CD14-positive monocyte (primary cell): ENCODE measurements at regions not wholly inside any gene's neighbourhood (a gene's known extent, or its start where the extent isn't known, plus 50 kb on each side); places are given as distances from the start of the nearest gene placed in this dataset.

ENCODE experiments used
- DNase-seq, 3 donors: peaks; one replicate each; pipeline ENCODE4 v3.0.0-alpha.2; 2011 to 2022
- H2AFZ ChIP-seq: 2 replicates; pipeline ENCODE4 v1.6.0; 2012; ENCODE audit warnings: mild to moderate bottlenecking, low read depth, low read length, inconsistent platforms; ENCODE audit not compliant: insufficient read depth, poor library complexity, severe bottlenecking
- H3K27ac ChIP-seq, 2 donors: 1 replicate in 1 of 2; 2 replicates in 1 of 2; pipeline ENCODE4 v1.5.1; 2012 to 2013; ENCODE audit warnings: low read length in 2 of 2, control low read depth in 1 of 2, inconsistent platforms in 1 of 2, low read depth in 1 of 2, mild to moderate bottlenecking in 1 of 2
- H3K27me3 ChIP-seq, 2 donors: one replicate each; pipeline versions ENCODE4 v1.6.0 to v1.6.1; 2011 to 2013; ENCODE audit warnings: low read length in 2 of 2; ENCODE audit not compliant: control insufficient read depth in 2 of 2, insufficient read depth in 2 of 2
- H3K36me3 ChIP-seq, 2 donors: replicated peaks in 1 of 2; 1 replicate in 1 of 2; 2 replicates in 1 of 2; pipeline versions ENCODE4 v1.5.1 to v1.6.1; 2012 to 2013; ENCODE audit warnings: low read length in 2 of 2, control low read depth in 1 of 2, inconsistent platforms in 1 of 2, mild to moderate bottlenecking in 1 of 2; ENCODE audit not compliant: insufficient read depth in 2 of 2, control insufficient read depth in 1 of 2
- H3K4me1 ChIP-seq, 2 donors: 1 replicate in 1 of 2; 2 replicates in 1 of 2; pipeline versions ENCODE4 v1.5.1 to v1.6.1; 2012 to 2013; ENCODE audit warnings: low read length in 2 of 2, control low read depth in 1 of 2, inconsistent platforms in 1 of 2, mild to moderate bottlenecking in 1 of 2, moderate library complexity in 1 of 2; ENCODE audit not compliant: insufficient read depth in 2 of 2, control insufficient read depth in 1 of 2
- H3K4me2 ChIP-seq: replicated peaks from 2 replicates; pipeline ENCODE3; 2012; ENCODE audit warnings: low read length, moderate library complexity, mild to moderate bottlenecking; ENCODE audit not compliant: poor library complexity, severe bottlenecking; ENCODE audit errors: extremely low read depth
- H3K4me3 ChIP-seq, 3 experiments: fragments of 200-600 bp in 1 of 3; sonication (generic) in 1 of 3; replicated peaks in 1 of 3; 1 replicate in 2 of 3; 2 replicates in 1 of 3; pipeline ENCODE4 v1.5.1; 2011 to 2013; ENCODE audit warnings: low read length in 3 of 3, mild to moderate bottlenecking in 3 of 3, control low read depth in 2 of 3, low read depth in 2 of 3, inconsistent platforms in 1 of 3, moderate library complexity in 1 of 3
- H3K79me2 ChIP-seq: 2 replicates; pipeline ENCODE4 v1.6.0; 2012; ENCODE audit warnings: mild to moderate bottlenecking, control low read depth, inconsistent platforms, low read length, moderate library complexity; ENCODE audit not compliant: insufficient read depth
- H3K9ac ChIP-seq: 2 replicates; pipeline ENCODE4 v1.6.0; 2017; ENCODE audit warnings: low read length, mild to moderate bottlenecking; ENCODE audit not compliant: insufficient read depth, poor library complexity, severe bottlenecking
- H3K9me3 ChIP-seq, 2 donors: replicated peaks in 1 of 2; 1 replicate in 1 of 2; 2 replicates in 1 of 2; pipeline versions ENCODE4 v1.5.1 to v1.6.1; 2012 to 2013; ENCODE audit warnings: low read length in 2 of 2, control low read depth in 1 of 2; ENCODE audit not compliant: control insufficient read depth in 1 of 2, insufficient read depth in 1 of 2
- H4K20me1 ChIP-seq: 2 replicates; pipeline ENCODE4 v1.6.0; 2012; ENCODE audit warnings: mild to moderate bottlenecking, low read length, control low read depth, moderate library complexity; ENCODE audit not compliant: insufficient read depth
- H3K27ac Mint-ChIP-seq, 7 donors: one replicate each; pipeline ENCODE4 v1.8.0; 2020; ENCODE audit warnings: mild to moderate bottlenecking in 7 of 7, mixed read lengths in 7 of 7, moderate library complexity in 6 of 7, inconsistent platforms in 2 of 7
- H3K27me3 Mint-ChIP-seq, 3 donors: one replicate each; pipeline ENCODE4 v1.8.0; 2021 to 2022; ENCODE audit warnings: low read depth in 3 of 3, mild to moderate bottlenecking in 3 of 3, mixed read lengths in 3 of 3, moderate library complexity in 3 of 3, inconsistent platforms in 1 of 3
- H3K36me3 Mint-ChIP-seq, 2 donors: one replicate each; pipeline ENCODE4 v1.8.0; 2020; ENCODE audit warnings: mixed read lengths in 2 of 2, inconsistent platforms in 1 of 2, mild to moderate bottlenecking in 1 of 2
- H3K4me1 Mint-ChIP-seq: one replicate; pipeline ENCODE4 v1.8.0; 2020; ENCODE audit warnings: mild to moderate bottlenecking, mixed read lengths
- H3K4me3 Mint-ChIP-seq, 2 donors: one replicate each; pipeline ENCODE4 v1.8.0; 2020; ENCODE audit warnings: mild to moderate bottlenecking in 2 of 2, mixed read lengths in 2 of 2, moderate library complexity in 1 of 2
- H3K9me3 Mint-ChIP-seq, 7 donors: one replicate each; pipeline ENCODE4 v1.8.0; 2020 to 2022; ENCODE audit warnings: mixed read lengths in 7 of 7, mild to moderate bottlenecking in 6 of 7, moderate library complexity in 6 of 7, inconsistent platforms in 2 of 7
- CTCF ChIP-seq: fragments of 200-600 bp; IDR thresholded peaks from one replicate; pipeline ENCODE4 v1.8.0; 2022; ENCODE audit warnings: antibody characterized with exemption, mild to moderate bottlenecking
- WGBS: methylation state at CpG from one replicate; pipeline ENCODE4 v1.1.5; 2013; ENCODE audit warnings: missing lambda C conversion rate; ENCODE audit not compliant: insufficient coverage; 5-methylcytosine and 5-hydroxymethylcytosine counted together
- intact Hi-C, 2 donors: fragments of 100-400 bp; cut with micrococcal nuclease; formaldehyde crosslinking; loops; one replicate each; pipeline versions ENCODE4 v1.15.0 to v1.15.1; 2023

DNA sequence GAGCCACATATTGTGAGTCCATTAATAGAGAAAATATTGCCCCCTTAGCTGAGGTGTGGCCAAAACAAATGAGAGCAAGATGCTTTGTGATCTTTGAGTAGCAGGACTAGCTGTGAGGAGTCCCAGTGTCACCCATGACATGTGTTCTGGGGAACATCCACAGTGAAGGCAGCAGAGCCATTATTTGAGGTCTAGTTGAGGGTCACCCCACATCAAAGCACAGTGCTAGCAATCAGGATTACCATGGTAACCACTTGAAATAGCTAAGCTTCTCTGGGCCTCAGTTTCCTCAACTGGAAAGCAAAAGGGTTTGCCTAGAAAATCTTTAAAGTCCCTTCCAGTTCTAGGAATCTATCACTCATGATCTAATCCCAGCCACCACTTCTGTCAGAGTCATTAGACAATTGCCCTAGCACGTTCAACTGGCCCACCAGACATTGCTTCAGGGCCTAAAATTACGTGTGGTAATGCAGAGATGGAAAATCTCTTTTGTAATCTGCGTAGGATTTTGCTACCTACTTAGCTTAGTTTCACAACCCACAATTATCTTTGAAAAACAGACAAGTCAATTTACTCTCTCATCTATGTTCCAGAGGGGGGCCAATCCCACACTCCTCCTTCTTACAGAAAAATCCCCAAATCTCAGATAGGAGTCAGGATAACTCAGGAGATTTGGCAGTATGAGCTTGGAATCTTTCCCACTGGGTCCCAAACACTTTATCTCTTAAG, 251.2 kb upstream of the EGLN3 start:
- no peak for DNase-seq
- Mint-ChIP-seq H3K9me3 (peaks cover 5 to 7% (median 6%) of the 10 kb centered on the region in 7 donors), H3K27ac (no peak overlapping the region), H3K36me3 (no peaks in the 10 kb centered on the region), H3K27me3 (peaks cover 15 to 46% (median 26%) of the 10 kb centered on the region in 3 donors), H3K4me3 (no peak overlapping the region), H3K4me1 (peaks cover 5% of the 10 kb centered on the region)
- H2AFZ ChIP-seq: no peak overlapping the region
- H3K27me3 ChIP-seq: peaks cover 26 to 37% of the 10 kb centered on the region in 2 donors
- no peak overlapping the region for H3K4me2 ChIP-seq
- no peak overlapping the region for H3K9ac ChIP-seq
- no peak for TF ChIP-seq CTCF
- intact Hi-C loops: no loop called here
- no peak overlapping the region for H3K27ac ChIP-seq
- no peaks in the 10 kb centered on the region for H3K36me3 ChIP-seq
- H3K79me2 ChIP-seq: no peaks in the 10 kb centered on the region
- H4K20me1 ChIP-seq: no peaks in the 10 kb centered on the region
- no peaks in the 10 kb centered on the region for H3K4me1 ChIP-seq
- no CpG with 5 or more reads among the region's 3 CpGs for WGBS
- H3K9me3 ChIP-seq: no peaks in the 10 kb centered on the region
- no peak overlapping the region for H3K4me3 ChIP-seq

DNA sequence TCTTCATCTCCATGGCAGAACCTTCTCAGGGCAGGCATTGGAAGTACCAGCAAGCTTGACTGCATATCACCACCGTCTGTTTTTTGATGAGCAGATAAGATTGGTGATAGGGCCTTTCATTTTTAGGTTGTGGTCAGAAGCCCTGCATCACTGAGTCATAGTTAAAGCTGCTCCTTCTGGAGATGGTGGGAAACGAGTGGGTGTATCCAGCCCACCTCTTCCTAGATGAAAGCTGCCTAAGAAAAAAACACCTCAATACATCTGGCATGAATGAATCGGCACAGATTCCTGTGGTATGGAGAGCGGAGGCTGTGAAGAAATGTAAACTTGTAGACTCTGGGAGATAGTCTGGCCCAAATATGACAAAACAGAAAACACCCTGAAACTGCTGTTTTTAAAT, 248.7 kb upstream of the EGLN3 start:
- H3K36me3 Mint-ChIP-seq: no peaks in the 10 kb centered on the region
- Histone ChIP-seq H3K4me3 (no peak overlapping the region), H3K4me1 (no peaks in the 10 kb centered on the region), H3K27ac (no peak overlapping the region), H3K27me3 (peaks cover 29 to 31% of the 10 kb centered on the region in 2 donors), H2AFZ (no peak overlapping the region), H3K79me2 (no peaks in the 10 kb centered on the region), H4K20me1 (no peaks in the 10 kb centered on the region), H3K9ac (no peak overlapping the region), H3K9me3 (no peaks in the 10 kb centered on the region), H3K4me2 (no peak overlapping the region), H3K36me3 (no peaks in the 10 kb centered on the region)
- peaks cover 5% of the 10 kb centered on the region for H3K4me1 Mint-ChIP-seq
- peaks cover 0 to 2% (median 2%) of the 10 kb centered on the region in 7 donors for H3K9me3 Mint-ChIP-seq
- no peak overlapping the region for H3K27ac Mint-ChIP-seq
- no peak overlapping the region for H3K4me3 Mint-ChIP-seq
- H3K27me3 Mint-ChIP-seq: peaks cover 23 to 46% (median 26%) of the 10 kb centered on the region in 3 donors
- intact Hi-C loops: no loop called here
- DNase-seq: no peak
- no peak for TF ChIP-seq CTCF
- no CpG with 5 or more reads among the region's 4 CpGs for WGBS
